Neural cell (in vitro differentiated cells): ENCODE measurements at regions not wholly inside any gene's neighbourhood (a gene's known extent, or its start where the extent isn't known, plus 50 kb on each side); places are given as distances from the start of the nearest gene placed in this dataset.

Experiments used
- EZH2 ChIP-seq: fragments of 200-600, 300-800 bp; shearing (Covaris generic), sonication (generic); IDR thresholded peaks from 2 replicates; pipeline ENCODE4 v1.6.1; 2014; ENCODE audit warnings: antibody characterized with exemption, low read length, borderline replicate concordance, mild to moderate bottlenecking; ENCODE audit not compliant: insufficient read depth, poor library complexity, severe bottlenecking
- RAD21 ChIP-seq: fragments of 450-650 bp; conservative IDR thresholded peaks from 2 replicates; pipeline ENCODE4 v1.6.1; 2014; ENCODE audit warnings: antibody characterized with exemption, mild to moderate bottlenecking, moderate library complexity
- TF ChIP-seq, protein P1 (sequence below): fragments of 450-650 bp; IDR thresholded peaks from 2 replicates; pipeline ENCODE4 v1.5.1; 2014; ENCODE audit warnings: antibody characterized with exemption, mild to moderate bottlenecking, moderate library complexity; ENCODE audit not compliant: poor library complexity, severe bottlenecking

DNA sequence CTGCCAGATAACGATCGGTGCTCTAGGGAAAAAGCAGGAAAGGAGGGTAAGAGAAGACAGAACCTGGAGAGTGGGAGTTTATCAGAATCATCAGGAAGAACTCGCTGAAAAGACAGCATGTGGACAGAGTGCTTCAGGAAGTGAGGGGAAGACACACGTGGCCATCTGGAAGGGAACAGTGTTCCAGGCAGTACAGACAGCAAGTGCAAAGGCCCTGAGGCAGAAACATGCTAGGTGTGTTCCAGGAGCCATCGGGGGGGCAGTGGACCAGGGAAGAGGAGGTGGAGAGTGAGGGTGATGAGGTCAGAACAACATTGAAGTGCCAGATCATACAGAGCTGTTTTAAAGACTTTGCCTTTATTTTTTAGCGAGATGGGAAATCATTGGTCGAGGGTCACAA, 354.3 kb upstream of the CNR1 start:
- TF ChIP-seq, protein P1, sequence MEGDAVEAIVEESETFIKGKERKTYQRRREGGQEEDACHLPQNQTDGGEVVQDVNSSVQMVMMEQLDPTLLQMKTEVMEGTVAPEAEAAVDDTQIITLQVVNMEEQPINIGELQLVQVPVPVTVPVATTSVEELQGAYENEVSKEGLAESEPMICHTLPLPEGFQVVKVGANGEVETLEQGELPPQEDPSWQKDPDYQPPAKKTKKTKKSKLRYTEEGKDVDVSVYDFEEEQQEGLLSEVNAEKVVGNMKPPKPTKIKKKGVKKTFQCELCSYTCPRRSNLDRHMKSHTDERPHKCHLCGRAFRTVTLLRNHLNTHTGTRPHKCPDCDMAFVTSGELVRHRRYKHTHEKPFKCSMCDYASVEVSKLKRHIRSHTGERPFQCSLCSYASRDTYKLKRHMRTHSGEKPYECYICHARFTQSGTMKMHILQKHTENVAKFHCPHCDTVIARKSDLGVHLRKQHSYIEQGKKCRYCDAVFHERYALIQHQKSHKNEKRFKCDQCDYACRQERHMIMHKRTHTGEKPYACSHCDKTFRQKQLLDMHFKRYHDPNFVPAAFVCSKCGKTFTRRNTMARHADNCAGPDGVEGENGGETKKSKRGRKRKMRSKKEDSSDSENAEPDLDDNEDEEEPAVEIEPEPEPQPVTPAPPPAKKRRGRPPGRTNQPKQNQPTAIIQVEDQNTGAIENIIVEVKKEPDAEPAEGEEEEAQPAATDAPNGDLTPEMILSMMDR: no peak
- TF ChIP-seq RAD21 (no peak), EZH2 (no peak)
